ENCODE measurements at regions not wholly inside any gene's neighbourhood (a gene's known extent, or its start where the extent isn't known, plus 50 kb on each side); places are given as distances from the start of the nearest gene placed in this dataset.
"Not testable (repeated sequence)": the region's sequence is repeated elsewhere in the genome, so short reads cannot be mapped to it uniquely, and the experiment has no call there.

GRCh38 chr3:118244761-118245160 lies 789.9 kb downstream of the IGSF11 start:
- DNase-seq: no peak

DNA sequence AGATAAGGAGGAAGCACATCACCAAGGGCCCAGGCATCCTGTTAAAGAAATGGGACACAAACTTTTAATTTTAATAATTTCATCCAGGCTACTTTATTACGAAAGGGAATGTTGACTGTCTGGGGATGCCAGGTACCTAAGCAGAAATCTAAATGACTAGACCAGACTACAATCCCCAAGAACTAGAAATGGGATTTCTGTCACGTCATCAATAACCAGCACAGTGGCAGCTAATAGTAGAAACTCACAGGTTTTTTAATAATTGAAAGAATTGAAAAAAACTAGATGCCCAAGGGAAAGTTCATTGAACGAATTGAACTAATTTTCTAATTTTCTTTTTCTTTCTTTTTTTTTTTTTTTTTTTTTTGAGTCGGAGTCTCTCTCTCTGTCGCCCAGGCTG lies 789.3 kb downstream of the IGSF11 start:
- DNase-seq: no peak

DNA sequence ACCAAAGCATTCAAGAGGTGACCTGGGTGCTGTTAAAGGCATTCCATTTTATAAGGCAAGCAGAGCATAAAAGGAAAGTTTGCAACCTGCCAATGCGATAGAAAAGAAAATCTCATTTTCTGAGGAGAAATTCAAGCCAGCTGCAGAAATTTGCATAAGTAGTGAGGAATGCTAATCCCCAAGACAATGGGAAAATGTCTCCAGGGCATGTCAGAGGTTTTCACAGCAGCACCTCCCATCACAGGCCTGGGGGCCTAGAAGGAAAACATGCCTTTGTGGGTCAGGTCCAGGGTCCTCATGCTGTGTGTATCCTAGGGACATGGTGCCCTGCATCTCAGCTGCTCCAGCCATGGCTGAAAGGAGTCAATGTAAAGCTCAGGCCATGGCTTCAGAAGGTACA lies 775.8 kb downstream of the IGSF11 start:
- DNase-seq: not testable (repeated sequence)

DNA sequence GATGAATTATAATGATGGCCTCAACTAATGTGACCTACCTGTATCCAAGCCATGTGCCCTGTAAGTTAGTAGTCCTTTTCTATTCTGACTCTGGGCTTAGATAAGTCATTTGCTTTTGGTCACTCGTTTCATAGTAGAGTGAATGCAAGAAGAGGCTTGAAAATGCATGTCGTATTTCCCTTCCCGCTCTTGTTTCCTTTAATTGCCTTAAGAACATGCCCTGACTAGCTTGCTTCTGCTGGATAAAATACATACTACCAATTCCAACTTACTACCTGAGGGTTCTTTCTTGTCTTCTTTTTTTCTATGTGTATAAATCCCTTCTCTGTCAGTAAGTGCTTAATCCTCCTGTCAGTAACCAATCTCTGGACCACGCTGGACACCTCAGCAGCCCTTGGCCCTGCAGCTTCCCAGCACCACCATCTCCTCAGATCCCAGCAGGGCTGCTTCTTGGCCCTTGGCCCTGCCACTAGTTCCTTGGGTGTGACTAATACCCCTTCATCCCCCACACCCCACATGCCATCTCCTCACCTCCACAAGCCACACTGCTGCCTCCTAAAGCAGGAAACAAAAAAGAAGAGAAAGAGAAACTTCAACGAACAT lies 771.7 kb downstream of the IGSF11 start:
- no peak for DNase-seq

- no peak for DNase-seq
Observed at GRCh38 chr3:118267588-118267987, 767.1 kb downstream of the IGSF11 start.

DNA sequence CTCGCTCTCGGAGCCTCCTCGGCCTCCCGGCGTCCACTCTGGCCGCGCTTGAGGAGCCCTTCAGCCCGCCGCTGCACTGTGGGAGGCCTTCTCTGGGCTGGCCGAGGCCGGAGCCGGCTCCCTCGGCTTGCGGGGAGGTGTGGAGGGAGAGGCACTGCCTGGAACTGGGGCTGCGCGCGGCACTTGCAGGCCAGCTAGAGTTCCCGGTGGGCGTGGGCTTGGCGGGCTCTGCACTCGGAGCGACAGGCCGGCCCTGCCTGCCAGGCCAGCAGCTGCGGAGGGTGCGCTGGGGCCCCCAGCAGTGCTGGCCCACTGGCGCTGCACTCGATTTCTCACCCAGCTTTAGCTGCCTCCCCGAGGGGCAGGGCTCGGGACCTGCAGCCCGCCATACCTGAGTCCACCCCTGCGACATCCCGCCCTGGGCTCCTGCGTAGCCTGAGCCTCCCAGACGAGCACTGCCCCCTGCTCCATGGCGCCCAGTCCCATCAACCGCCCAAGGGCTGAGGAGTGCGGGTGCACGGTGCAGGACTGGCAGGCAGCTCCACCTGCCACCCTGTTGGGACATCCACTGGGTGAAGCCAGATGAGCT lies 765.0 kb downstream of the IGSF11 start:
- no peak for DNase-seq

DNA sequence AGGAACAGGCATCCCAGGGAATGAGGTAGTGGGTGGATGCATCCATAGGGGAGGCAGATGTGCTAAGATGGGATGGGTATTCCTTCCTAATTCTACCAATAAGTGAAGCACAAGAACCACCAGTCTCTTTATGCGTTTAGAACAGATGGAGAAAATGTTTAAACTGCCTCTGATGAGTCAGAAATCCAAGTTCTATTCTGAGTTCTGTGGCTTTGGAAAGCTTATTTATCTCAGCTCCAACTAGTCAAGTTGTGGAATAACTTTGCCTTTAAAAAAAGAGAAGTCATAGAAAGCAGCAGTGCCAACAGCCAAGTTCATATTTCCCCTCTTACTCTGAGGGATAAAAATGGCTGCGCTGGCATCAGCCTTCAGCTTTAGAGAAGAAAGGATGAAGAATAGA lies 761.7 kb downstream of the IGSF11 start:
- no peak for DNase-seq

DNA sequence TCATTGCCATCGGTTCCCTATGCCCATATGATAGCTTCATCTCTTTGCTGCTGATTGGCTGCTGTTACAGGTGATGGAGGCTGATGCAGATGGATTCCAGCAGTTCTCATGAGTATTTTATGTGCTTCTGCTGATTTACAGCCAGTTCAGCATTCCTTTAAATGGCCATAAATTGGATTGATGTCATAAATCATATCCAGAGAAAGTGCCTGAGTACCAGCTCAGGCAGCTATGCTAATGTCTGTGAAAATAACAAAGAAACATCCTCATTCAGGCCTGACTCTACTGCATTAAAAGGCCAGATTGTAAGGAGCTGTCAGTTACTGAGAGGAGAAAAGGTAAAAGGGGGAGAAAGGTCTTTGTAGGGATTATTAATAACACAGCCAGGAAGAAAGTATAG lies 756.8 kb downstream of the IGSF11 start:
- no peak for DNase-seq

DNA sequence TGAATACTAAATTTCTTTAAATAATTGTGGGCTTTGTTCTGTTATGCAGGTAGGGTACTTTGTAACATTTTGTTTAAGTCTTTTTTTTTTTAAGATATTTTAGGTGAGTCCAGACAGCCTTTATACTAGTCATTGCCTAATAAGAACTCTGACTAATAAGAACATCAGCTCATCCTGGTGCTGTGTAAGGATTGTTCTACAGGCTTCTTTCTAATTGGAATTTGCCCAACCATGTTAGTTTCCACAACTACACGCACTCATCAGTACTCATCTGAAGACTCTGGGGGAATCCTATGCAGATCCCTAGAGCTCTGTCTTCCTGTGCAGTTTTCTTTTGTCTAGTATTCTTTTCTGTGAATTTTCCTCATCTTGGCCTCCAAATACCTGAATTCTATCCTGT lies 741.8 kb downstream of the IGSF11 start:
- no peak for DNase-seq

DNA sequence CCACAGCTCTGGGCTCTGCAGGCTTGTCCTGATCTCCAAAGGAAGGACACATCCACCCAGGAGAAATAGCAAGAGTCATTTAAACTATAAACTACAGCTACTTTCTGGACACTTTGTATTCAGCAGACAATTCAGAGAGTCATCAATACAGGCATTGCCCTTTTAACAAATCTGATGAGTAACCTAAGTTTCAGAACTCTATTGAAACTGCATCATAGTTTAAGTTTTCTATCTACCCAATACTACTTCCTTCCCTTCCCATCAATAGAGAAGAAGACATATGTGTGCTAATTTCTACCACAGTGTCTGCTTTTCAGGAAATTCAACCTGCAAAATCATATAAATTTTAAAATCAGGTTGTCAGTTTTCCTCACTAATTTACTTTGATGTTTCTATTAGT lies 736.5 kb downstream of the IGSF11 start:
- no peak for DNase-seq

DNA sequence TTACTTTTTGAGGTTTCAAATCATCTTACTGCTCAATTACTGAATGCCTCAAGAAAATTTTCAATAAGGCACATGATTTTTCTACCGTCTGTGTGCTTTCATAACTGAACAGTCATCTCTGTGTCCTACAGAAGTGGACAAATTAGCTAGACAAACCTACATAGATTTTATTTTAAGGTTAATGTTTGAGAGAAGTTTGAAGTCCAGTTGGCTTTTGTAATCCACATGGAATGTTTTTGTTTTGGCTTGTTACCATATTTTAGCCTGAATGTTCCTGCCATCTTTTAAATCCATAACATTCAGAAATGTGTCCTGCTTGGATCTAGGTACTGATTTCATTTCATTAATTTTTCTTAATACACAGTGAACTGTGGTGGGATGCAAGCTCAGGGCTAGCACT lies 730.1 kb downstream of the IGSF11 start:
- no peak for DNase-seq

GRCh38 chr3:118332699-118333098 lies 701.9 kb downstream of the IGSF11 start:
- no peak for DNase-seq

GRCh38 chr3:118337649-118338048 lies 697.0 kb downstream of the IGSF11 start:
- DNase-seq: no peak

DNA sequence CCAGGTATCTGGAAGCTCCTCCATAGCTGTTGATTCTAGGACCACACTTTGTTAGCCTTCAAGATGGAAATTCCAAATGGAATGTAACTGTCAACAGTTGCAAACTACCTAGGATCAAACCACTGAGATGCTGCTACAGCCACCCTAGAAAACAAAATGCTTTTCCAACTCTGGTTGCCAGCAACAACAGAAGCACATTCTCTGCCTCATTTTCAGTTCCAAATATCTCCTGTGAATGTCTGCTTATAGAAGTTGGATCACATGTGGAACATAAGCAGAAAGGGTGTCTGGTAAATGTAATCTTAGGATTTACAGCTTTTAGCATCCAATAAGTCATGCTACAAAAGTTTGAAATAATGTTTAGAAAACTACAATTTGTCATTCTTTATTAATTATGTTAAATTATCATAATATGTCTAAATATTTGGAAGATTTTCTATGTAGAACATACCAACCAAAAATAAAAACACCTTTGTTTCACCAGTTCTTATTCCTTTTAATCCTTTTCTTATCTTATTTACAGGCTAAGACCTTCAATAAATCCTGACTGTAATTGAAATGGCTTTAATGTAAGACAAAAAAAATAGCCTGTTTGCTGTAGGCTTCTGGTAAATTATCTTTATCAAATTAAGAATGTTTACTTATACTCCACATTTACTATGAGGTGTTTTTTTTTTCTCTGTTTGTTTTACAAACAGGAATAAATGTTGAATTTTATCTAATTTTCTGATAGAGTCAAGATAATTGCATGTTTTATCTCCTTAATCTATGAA lies 687.1 kb downstream of the IGSF11 start:
- no peak for DNase-seq

GRCh38 chr3:118348169-118348557 lies 686.5 kb downstream of the IGSF11 start:
- no peak for DNase-seq

- DNase-seq: no peak
Observed at GRCh38 chr3:118354556-118354955, 680.1 kb downstream of the IGSF11 start.

DNA sequence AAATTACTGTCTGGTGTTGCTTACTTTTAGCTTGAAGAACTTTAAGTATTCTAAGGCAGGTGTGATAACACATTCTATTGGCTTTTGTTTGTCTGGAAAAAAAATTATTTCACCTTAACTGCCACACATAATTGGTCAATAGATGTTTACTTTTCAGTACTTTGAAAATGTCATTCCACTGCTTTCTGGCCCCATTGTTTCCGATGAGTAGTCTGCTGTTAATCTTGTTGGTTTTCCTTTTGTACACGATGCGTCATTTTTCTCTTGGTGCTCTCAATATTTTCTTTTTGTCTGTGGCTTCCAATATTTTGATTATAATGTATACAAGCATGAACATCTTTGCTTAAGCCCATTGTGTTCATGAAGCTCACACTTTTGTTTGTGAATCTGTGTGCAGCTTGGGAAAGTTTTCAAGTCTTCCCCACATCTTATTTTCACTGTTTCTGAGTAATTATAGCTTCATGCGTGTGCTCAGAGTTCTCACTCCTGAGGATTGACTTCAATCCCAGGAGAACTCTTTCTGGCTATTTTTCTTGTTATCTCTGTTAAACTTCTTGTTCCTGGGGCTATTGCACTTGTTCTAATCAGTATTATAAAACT lies 664.7 kb downstream of the IGSF11 start:
- DNase-seq: no peak

DNA sequence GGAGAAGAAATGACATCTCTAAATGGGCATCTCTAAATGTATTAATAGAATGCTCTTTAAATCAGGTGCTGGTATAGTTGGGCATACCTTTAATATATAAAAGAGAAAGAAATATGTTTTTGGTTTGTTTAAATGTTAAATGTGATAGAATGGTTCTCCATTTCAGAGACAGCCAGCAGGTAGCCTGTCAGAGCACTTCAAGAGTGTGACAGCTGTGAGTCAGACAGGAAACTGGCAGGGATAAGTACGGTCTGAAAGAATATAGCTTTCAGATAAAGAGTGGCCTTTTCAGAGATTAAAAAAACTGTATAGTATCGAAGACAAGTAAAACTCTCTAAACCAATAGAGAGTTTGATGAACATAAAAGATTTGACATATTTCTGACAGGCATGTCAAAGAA lies 654.1 kb downstream of the IGSF11 start:
- DNase-seq: no peak

- no peak for DNase-seq
Observed at GRCh38 chr3:118396491-118396890, 638.2 kb downstream of the IGSF11 start.

GRCh38 chr3:118400086-118400485 lies 634.6 kb downstream of the IGSF11 start:
- no peak for DNase-seq

DNA sequence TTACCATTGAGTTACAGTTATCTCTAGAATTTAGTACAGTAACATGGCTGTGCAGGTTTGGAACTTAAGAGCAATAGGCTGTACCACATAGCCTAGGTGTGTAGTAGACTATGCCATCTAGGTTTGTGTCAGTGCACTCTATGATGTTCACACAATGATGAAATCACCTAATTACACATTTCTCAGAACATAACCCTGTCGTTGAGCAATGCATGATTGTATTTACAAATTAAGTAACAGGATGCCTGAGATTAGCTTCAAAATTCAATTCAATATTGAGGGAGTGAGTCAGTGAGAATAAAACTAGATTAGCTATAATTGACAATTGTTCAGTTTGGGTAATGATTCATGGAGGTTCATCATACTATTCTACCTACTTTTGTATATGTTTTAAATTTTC lies 633.8 kb downstream of the IGSF11 start:
- no peak for DNase-seq

DNA sequence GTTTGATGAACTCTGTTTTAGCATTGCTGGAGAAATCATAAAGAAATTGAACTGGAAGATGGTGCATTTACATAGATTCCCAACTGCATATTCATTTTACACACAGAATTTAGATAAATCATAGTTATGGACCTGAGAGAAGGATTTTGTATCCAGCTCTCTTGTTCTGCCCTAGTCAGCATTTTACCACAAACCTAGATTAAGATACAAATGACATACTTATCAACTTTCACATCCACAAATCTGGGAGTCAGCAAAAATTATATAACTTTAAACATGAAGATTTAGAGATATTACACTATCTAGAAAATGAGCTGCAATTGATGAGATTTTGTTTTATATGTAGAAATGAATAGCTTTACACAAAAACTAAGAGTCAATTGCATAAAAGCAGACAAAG lies 632.8 kb downstream of the IGSF11 start:
- DNase-seq: no peak

GRCh38 chr3:118402971-118403370 lies 631.7 kb downstream of the IGSF11 start:
- DNase-seq: no peak

DNA sequence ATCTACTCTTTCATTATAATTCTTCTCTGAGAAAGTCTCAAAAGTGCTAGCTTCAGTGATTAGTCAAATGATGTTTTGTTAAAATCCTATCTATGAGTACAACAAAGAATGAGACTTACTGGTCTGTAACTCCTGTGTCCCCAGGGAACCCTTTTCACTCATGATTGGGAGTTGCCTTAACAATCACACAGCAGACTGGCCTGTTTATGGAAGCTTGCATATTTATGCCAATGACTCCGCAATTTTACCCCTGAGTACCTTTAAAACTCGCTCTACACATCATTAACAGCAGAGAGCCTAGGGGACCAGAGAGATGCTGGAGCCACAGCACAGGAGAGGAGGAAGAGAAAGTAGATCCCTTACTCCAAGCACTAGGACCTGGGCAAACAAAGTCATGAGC lies 628.1 kb downstream of the IGSF11 start:
- no peak for DNase-seq

All from stimulated activated CD4-positive, alpha-beta T cell treated with anti-CD3 and anti-CD28 coated beads, Interleukin-1b, Interleukin-23, amount 100 ng/mL, for 48 hours (primary cell).